Stomach (tissue), 4 donors: ENCODE measurements at regions not wholly inside any gene's neighbourhood (a gene's known extent, or its start where the extent isn't known, plus 50 kb on each side); places are given as distances from the start of the nearest gene placed in this dataset.

ENCODE experiments used
- CTCF ChIP-seq, 7 experiments: fragments of 450-650 bp in 4 of 7; fragments of 200-600 bp in 3 of 7; sonication (generic) in 3 of 7; IDR thresholded peaks; one replicate each; pipeline ENCODE4 v1.5.1; 2016 to 2019; ENCODE audit warnings: antibody characterized with exemption in 7 of 7, control low read depth in 2 of 7, mild to moderate bottlenecking in 1 of 7
- EP300 ChIP-seq: sonication (generic); formaldehyde crosslinking; IDR thresholded peaks from one replicate; pipeline ENCODE4 v1.6.1; 2017; ENCODE audit warnings: antibody characterized with exemption
- POLR2A ChIP-seq, 4 donors: fragments of 450-650 bp; IDR thresholded peaks; one replicate each; pipeline ENCODE4 v1.6.1; 2016; ENCODE audit warnings: antibody characterized with exemption in 4 of 4, control low read depth in 2 of 4, mild to moderate bottlenecking in 1 of 4, moderate library complexity in 1 of 4
- POLR2AphosphoS5 ChIP-seq, 3 donors: sonication (generic); formaldehyde crosslinking; IDR thresholded peaks; one replicate each; pipeline ENCODE4 v1.6.1; 2016; ENCODE audit warnings: antibody characterized with exemption in 3 of 3

GRCh38 chr13:90538063-90538462 is 809.4 kb upstream of the MIR17HG start:
- no peak for TF ChIP-seq POLR2A (IDR thresholded peaks at IDR 0.05)
- TF ChIP-seq CTCF (IDR thresholded peaks at IDR 0.05): no peak
- TF ChIP-seq POLR2AphosphoS5 (IDR thresholded peaks at IDR 0.05): no peak
- no peak for TF ChIP-seq EP300
